Stimulated activated CD8-positive, alpha-beta memory T cell treated with anti-CD3 and anti-CD28 coated beads, Interleukin-15, amount 100 ng/mL, for 1 hour (primary cell): ENCODE measurements at regions not wholly inside any gene's neighbourhood (a gene's known extent, or its start where the extent isn't known, plus 50 kb on each side); places are given as distances from the start of the nearest gene placed in this dataset.

Source experiments
- DNase-seq: peaks from one replicate; pipeline ENCODE4 v3.0.0-alpha.2; 2020; ENCODE audit warnings: low read depth

- DNase-seq = no peak
Measured at GRCh38 chr3:105923140-105923539, 54.3 kb upstream of the CBLB start.

GRCh38 chr3:105927741-105928140 is 58.9 kb upstream of the CBLB start:
- no peak for DNase-seq

- no peak for DNase-seq
Measured at GRCh38 chr3:105930733-105931132, 61.9 kb upstream of the CBLB start.

- DNase-seq = no peak
Measured at GRCh38 chr3:105931500-105931899, 62.7 kb upstream of the CBLB start.

GRCh38 chr3:105933871-105934270 is 65.1 kb upstream of the CBLB start:
- DNase-seq = no peak

- DNase-seq = no peak
Measured at GRCh38 chr3:105938101-105938500, 69.3 kb upstream of the CBLB start.

- DNase-seq = no peak
Measured at GRCh38 chr3:105938806-105939205, 70.0 kb upstream of the CBLB start.

GRCh38 chr3:105944276-105944675 is 75.5 kb upstream of the CBLB start:
- DNase-seq = no peak

- DNase-seq = no peak
Measured at GRCh38 chr3:105944721-105945120, 75.9 kb upstream of the CBLB start.

GRCh38 chr3:105948101-105948500 is 79.3 kb upstream of the CBLB start:
- no peak for DNase-seq

GRCh38 chr3:105950881-105951600 is 82.2 kb upstream of the CBLB start:
- DNase-seq = no peak

GRCh38 chr3:105953831-105954230 is 85.0 kb upstream of the CBLB start:
- DNase-seq = no peak

- DNase-seq = no peak
Measured at GRCh38 chr3:105956306-105956705, 87.5 kb upstream of the CBLB start.

GRCh38 chr3:105957722-105958121 is 88.9 kb upstream of the CBLB start:
- DNase-seq = no peak

GRCh38 chr3:105958237-105959000 is 89.6 kb upstream of the CBLB start:
- DNase-seq = no peak

GRCh38 chr3:105959851-105960250 is 91.0 kb upstream of the CBLB start:
- DNase-seq = no peak

GRCh38 chr3:105960381-105960780 is 91.6 kb upstream of the CBLB start:
- no peak for DNase-seq

- DNase-seq = no peak
Measured at GRCh38 chr3:105963161-105963560, 94.3 kb upstream of the CBLB start.

GRCh38 chr3:105965384-105965783 is 96.6 kb upstream of the CBLB start:
- no peak for DNase-seq

- no peak for DNase-seq
Measured at GRCh38 chr3:105967117-105967516, 98.3 kb upstream of the CBLB start.

- DNase-seq = no peak
Measured at GRCh38 chr3:105970283-105970682, 101.5 kb upstream of the CBLB start.

- no peak for DNase-seq
Measured at GRCh38 chr3:105972069-105972468, 103.3 kb upstream of the CBLB start.

GRCh38 chr3:105974381-105974780 is 105.6 kb upstream of the CBLB start:
- no peak for DNase-seq

- no peak for DNase-seq
Measured at GRCh38 chr3:105976196-105976595, 107.4 kb upstream of the CBLB start.
